Mesenchymal stem cell (in vitro differentiated cells and primary cell): ENCODE measurements at regions not wholly inside any gene's neighbourhood (a gene's known extent, or its start where the extent isn't known, plus 50 kb on each side); places are given as distances from the start of the nearest gene placed in this dataset.

ENCODE experiments used
- DNase-seq: peaks from one replicate; pipeline ENCODE4 v3.0.0-alpha.2; 2013
- H2AFZ ChIP-seq: one replicate; pipeline ENCODE4 v1.6.1; 2013; ENCODE audit warnings: low read depth, mild to moderate bottlenecking, control low read depth, inconsistent platforms, low read length, moderate library complexity
- H2AK5ac ChIP-seq: 2 replicates; pipeline ENCODE4 v1.6.1; 2013; ENCODE audit warnings: low read length, moderate library complexity, mild to moderate bottlenecking, inconsistent platforms; ENCODE audit not compliant: severe bottlenecking
- H2BK120ac ChIP-seq: one replicate; pipeline ENCODE4 v1.6.1; 2013; ENCODE audit warnings: low read depth, mild to moderate bottlenecking, inconsistent platforms, low read length, moderate library complexity
- H2BK12ac ChIP-seq, 2 experiments: one replicate each; pipeline ENCODE4 v1.6.1; 2013; ENCODE audit warnings: inconsistent platforms in 2 of 2, low read length in 2 of 2, mild to moderate bottlenecking in 2 of 2, moderate library complexity in 2 of 2, control low read depth in 1 of 2
- H2BK15ac ChIP-seq: one replicate; pipeline ENCODE4 v1.6.1; 2013; ENCODE audit warnings: mild to moderate bottlenecking, low read depth, inconsistent platforms; ENCODE audit not compliant: poor library complexity, severe bottlenecking
- H2BK5ac ChIP-seq: 2 replicates; pipeline ENCODE4 v1.6.1; 2013; ENCODE audit warnings: low read depth, mild to moderate bottlenecking, low read length, control low read depth, inconsistent platforms; ENCODE audit not compliant: poor library complexity, severe bottlenecking
- H3K14ac ChIP-seq, 2 experiments: one replicate each; pipeline ENCODE4 v1.6.1; 2013; ENCODE audit warnings: inconsistent platforms in 2 of 2, low read length in 2 of 2, control low read depth in 1 of 2, mild to moderate bottlenecking in 1 of 2, moderate library complexity in 1 of 2
- H3K18ac ChIP-seq, 2 experiments: one replicate each; pipeline ENCODE4 v1.6.1; 2013; ENCODE audit warnings: inconsistent platforms in 2 of 2, low read length in 2 of 2, control low read depth in 1 of 2, low read depth in 1 of 2, mild to moderate bottlenecking in 1 of 2
- H3K23ac ChIP-seq, 2 experiments: one replicate each; pipeline ENCODE4 v1.6.1; 2013; ENCODE audit warnings: inconsistent platforms in 2 of 2, low read length in 2 of 2, mild to moderate bottlenecking in 2 of 2, moderate library complexity in 2 of 2, control low read depth in 1 of 2
- H3K27ac ChIP-seq: 2 replicates; pipeline ENCODE4 v1.5.1; 2013; ENCODE audit warnings: mild to moderate bottlenecking, moderate library complexity, low read length, control low read depth, inconsistent platforms; ENCODE audit not compliant: poor library complexity, severe bottlenecking
- H3K27me3 ChIP-seq, 2 experiments: 2 replicates each; pipeline versions ENCODE4 v1.6.1 to v1.7.0; 2013; ENCODE audit warnings: low read length in 2 of 2, mild to moderate bottlenecking in 2 of 2, moderate library complexity in 2 of 2, control low read depth in 1 of 2, inconsistent platforms in 1 of 2; ENCODE audit not compliant: control insufficient read depth in 1 of 2, insufficient read depth in 1 of 2
- H3K36me3 ChIP-seq, 2 experiments: 2 replicates each; pipeline versions ENCODE4 v1.6.1 to v1.7.0; 2013; ENCODE audit warnings: low read length in 2 of 2, control low read depth in 1 of 2, inconsistent platforms in 1 of 2, low read depth in 1 of 2, mild to moderate bottlenecking in 1 of 2; ENCODE audit not compliant: insufficient read depth in 2 of 2, control insufficient read depth in 1 of 2
- H3K4ac ChIP-seq, 2 experiments: one replicate each; pipeline ENCODE4 v1.6.1; 2013; ENCODE audit warnings: inconsistent platforms in 2 of 2, low read length in 2 of 2, mild to moderate bottlenecking in 2 of 2, moderate library complexity in 2 of 2, control low read depth in 1 of 2, low read depth in 1 of 2
- H3K4me1 ChIP-seq: 2 replicates; pipeline ENCODE4 v1.6.1; 2013; ENCODE audit warnings: low read depth, low read length, control low read depth; ENCODE audit not compliant: control insufficient read depth, insufficient read depth
- H3K4me2 ChIP-seq: 2 replicates; pipeline ENCODE4 v1.6.1; 2013; ENCODE audit warnings: low read length, mild to moderate bottlenecking, inconsistent platforms; ENCODE audit not compliant: poor library complexity, severe bottlenecking
- H3K4me3 ChIP-seq, 2 experiments: 2 replicates each; pipeline versions ENCODE4 v1.5.1 to v1.7.0; 2013; ENCODE audit warnings: low read length in 2 of 2, mild to moderate bottlenecking in 2 of 2, control low read depth in 1 of 2, low read depth in 1 of 2; ENCODE audit not compliant: insufficient read depth in 1 of 2
- H3K79me1 ChIP-seq: replicated peaks from 2 replicates; pipeline ENCODE4 v1.6.1; 2013; ENCODE audit warnings: mild to moderate bottlenecking, control low read depth, low read length, inconsistent platforms; ENCODE audit not compliant: poor library complexity, severe bottlenecking
- H3K9ac ChIP-seq: 2 replicates; pipeline ENCODE4 v1.7.0; 2013; ENCODE audit warnings: mild to moderate bottlenecking, low read length, moderate library complexity
- H3K9me3 ChIP-seq: 2 replicates; pipeline ENCODE4 v1.7.0; 2013; ENCODE audit warnings: mild to moderate bottlenecking, low read length; ENCODE audit not compliant: control insufficient read depth
- H4K8ac ChIP-seq: one replicate; pipeline ENCODE4 v1.6.1; 2013; ENCODE audit warnings: inconsistent platforms, mild to moderate bottlenecking, low read length, moderate library complexity
- H4K91ac ChIP-seq: one replicate; pipeline ENCODE4 v1.6.1; 2013; ENCODE audit warnings: mild to moderate bottlenecking, low read length, inconsistent platforms
- WGBS: methylation state at CpG from one replicate; pipeline ENCODE4 v1.1.7; 2013; ENCODE audit warnings: mixed read lengths; 5-methylcytosine and 5-hydroxymethylcytosine counted together

GRCh38 chr4:44100456-44100855, 348.2 kb downstream of the KCTD8 start:
- Histone ChIP-seq H2AK5ac (no peak overlapping the region), H2BK5ac (no peak overlapping the region), H3K36me3 (no peaks in the 10 kb centered on the region), H3K14ac (no peak overlapping the region), H3K27ac (no peak overlapping the region), H4K91ac (no peak overlapping the region), H2BK12ac (no peak overlapping the region), H3K4ac (no peak overlapping the region), H3K23ac (no peak overlapping the region), H3K79me1 (no peaks in the 10 kb centered on the region), H3K18ac (no peak overlapping the region), H2BK15ac (no peak overlapping the region), H3K4me1 (no peaks in the 10 kb centered on the region), H2AFZ (no peak overlapping the region), H3K4me3 (no peak overlapping the region), H3K4me2 (no peak overlapping the region), H3K27me3 (no peaks in the 10 kb centered on the region), H3K9me3 (peaks cover 14% of the 10 kb centered on the region), H2BK120ac (no peak overlapping the region), H4K8ac (no peak overlapping the region), H3K9ac (no peak overlapping the region)
- no peak for DNase-seq
- 78% methylated on average over 5 of the region's 6 CpGs for WGBS

GRCh38 chr4:44118971-44119680, 329.5 kb downstream of the KCTD8 start:
- Histone ChIP-seq H2BK5ac (no peak overlapping the region), H3K23ac (no peak overlapping the region), H2AK5ac (no peak overlapping the region), H3K27me3 (no peaks in the 10 kb centered on the region), H2BK15ac (no peak overlapping the region), H2AFZ (no peak overlapping the region), H4K8ac (no peak overlapping the region), H3K9me3 (peaks cover 6% of the 10 kb centered on the region), H3K4ac (no peak overlapping the region), H3K18ac (no peak overlapping the region), H3K4me1 (no peaks in the 10 kb centered on the region), H2BK12ac (no peak overlapping the region), H3K4me2 (no peak overlapping the region), H3K79me1 (no peaks in the 10 kb centered on the region), H3K14ac (no peak overlapping the region), H2BK120ac (no peak overlapping the region), H4K91ac (no peak overlapping the region), H3K9ac (no peak overlapping the region), H3K4me3 (no peak overlapping the region), H3K27ac (no peak overlapping the region), H3K36me3 (no peaks in the 10 kb centered on the region)
- DNase-seq, result no peak
- 81% methylated on average over 1 of the region's 3 CpGs for WGBS

DNA sequence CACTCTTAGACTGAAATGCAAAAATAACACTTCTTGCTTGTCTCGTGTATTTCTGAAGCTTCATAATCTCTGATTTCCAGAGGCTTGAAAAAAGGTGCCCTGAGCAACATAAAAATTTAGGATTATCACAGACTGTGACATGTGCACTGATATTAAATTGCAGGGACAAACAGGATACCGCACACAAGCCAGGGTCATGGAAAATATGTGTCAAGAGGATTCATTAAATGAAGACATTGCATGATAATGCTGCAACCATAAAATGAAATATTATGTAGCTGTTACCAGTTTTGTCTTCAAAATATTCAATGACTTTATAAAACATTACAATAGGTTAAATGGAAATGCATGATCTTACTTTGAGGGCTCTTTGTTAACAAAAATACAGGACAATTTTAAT, 328.0 kb downstream of the KCTD8 start:
- Histone ChIP-seq H3K4me3 (no peak overlapping the region), H3K9ac (no peak overlapping the region), H2BK120ac (no peak overlapping the region), H3K79me1 (no peaks in the 10 kb centered on the region), H4K91ac (no peak overlapping the region), H2BK5ac (no peak overlapping the region), H3K4me2 (no peak overlapping the region), H3K14ac (no peak overlapping the region), H3K27me3 (no peaks in the 10 kb centered on the region), H3K36me3 (no peaks in the 10 kb centered on the region), H3K9me3 (peaks cover 6% of the 10 kb centered on the region), H3K4ac (no peak overlapping the region), H4K8ac (no peak overlapping the region), H2AK5ac (no peak overlapping the region), H2BK12ac (no peak overlapping the region), H3K18ac (no peak overlapping the region), H3K27ac (no peak overlapping the region), H3K4me1 (no peaks in the 10 kb centered on the region), H3K23ac (no peak overlapping the region), H2BK15ac (no peak overlapping the region), H2AFZ (no peak overlapping the region)
- 65% methylated on average over 2 of the region's 2 CpGs for WGBS
- no peak for DNase-seq

DNA sequence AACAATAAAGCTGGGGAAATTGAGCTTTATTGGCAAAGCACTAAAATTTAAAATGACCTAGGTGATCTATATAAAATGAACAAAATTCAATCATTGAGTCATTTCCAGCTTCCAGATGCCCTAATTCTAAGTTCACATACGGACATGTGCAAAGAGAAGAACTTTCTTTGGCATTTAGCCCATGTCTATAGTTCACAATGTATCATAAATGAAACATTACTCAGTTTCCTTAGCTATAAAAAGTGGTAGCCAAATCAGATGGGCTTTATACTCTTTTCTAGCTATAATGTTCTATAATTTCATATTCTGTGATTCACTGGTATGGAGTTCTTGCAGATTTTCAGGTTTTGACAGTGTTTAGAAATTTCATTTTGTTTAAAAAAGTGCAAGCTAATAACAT, 327.4 kb downstream of the KCTD8 start:
- no peak overlapping the region for H2AK5ac ChIP-seq
- no peak overlapping the region for H3K14ac ChIP-seq
- no peaks in the 10 kb centered on the region for H3K79me1 ChIP-seq
- no peak overlapping the region for H3K4me3 ChIP-seq
- no peak overlapping the region for H2BK120ac ChIP-seq
- H2BK5ac ChIP-seq, result no peak overlapping the region
- H2BK15ac ChIP-seq, result no peak overlapping the region
- no peaks in the 10 kb centered on the region for H3K36me3 ChIP-seq
- no CpG with 5 or more reads among the region's 1 CpG for WGBS
- H2AFZ ChIP-seq, result no peak overlapping the region
- H3K27me3 ChIP-seq, result no peaks in the 10 kb centered on the region
- H3K18ac ChIP-seq, result no peak overlapping the region
- no peak overlapping the region for H3K27ac ChIP-seq
- H3K4me1 ChIP-seq, result no peaks in the 10 kb centered on the region
- no peak overlapping the region for H3K4me2 ChIP-seq
- no peak overlapping the region for H4K91ac ChIP-seq
- H4K8ac ChIP-seq, result no peak overlapping the region
- peaks cover 6% of the 10 kb centered on the region for H3K9me3 ChIP-seq
- H3K4ac ChIP-seq, result no peak overlapping the region
- no peak overlapping the region for H2BK12ac ChIP-seq
- no peak overlapping the region for H3K9ac ChIP-seq
- no peak overlapping the region for H3K23ac ChIP-seq
- DNase-seq, result no peak
